AG04449 (cell line): ENCODE measurements at regions not wholly inside any gene's neighbourhood (a gene's known extent, or its start where the extent isn't known, plus 50 kb on each side); places are given as distances from the start of the nearest gene placed in this dataset.

ENCODE experiments used
- CTCF ChIA-PET: fragments of 350-600 bp; formaldehyde crosslinking; extraction: SDS; loops from one replicate; lab custom pipeline; 2021; ENCODE audit warnings: antibody characterized with exemption; lab: Yijun Ruan, JAX
- POLR2A ChIA-PET: fragments of 400-600, 350-600 bp; formaldehyde crosslinking; extraction: SDS; loops from one replicate; lab custom pipeline; 2020; ENCODE audit warnings: antibody characterized with exemption, inconsistent platforms; lab: Yijun Ruan, JAX
- DNase-seq: peaks from one replicate; pipeline ENCODE4 v3.0.0-alpha.2; 2010; ENCODE audit warnings: low read depth, low spot score
- H3K4me3 ChIP-seq: 2 replicates; pipeline ENCODE4 v1.5.1; 2011; ENCODE audit warnings: low read depth, mild to moderate bottlenecking, control low read depth, low read length
- CTCF ChIP-seq: IDR thresholded peaks from one replicate; pipeline ENCODE4 v1.5.1; 2011; ENCODE audit warnings: mild to moderate bottlenecking, moderate library complexity, low read length, control low read depth, inconsistent platforms; ENCODE audit not compliant: insufficient read depth; ENCODE audit errors: missing control alignments

DNA sequence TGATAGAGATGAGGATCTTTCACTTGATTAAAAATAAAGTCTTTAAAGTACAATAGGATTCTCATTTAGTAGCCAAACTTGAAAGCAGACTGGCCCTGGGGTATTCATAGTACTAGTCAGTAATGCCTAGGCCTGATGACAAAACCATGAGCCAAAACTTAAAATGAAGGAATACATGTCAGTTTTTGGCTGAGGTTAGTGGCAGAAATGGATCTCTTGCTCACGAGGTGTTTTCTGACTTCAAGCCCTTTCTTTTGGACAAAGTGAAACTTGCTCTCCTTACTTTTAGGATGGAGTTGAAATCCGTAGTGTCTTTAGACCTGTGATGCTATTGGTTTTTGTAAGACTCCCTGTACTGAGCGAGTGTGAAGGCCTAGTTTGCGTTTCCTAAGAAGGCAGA lies 157.7 kb downstream of the CCNG2 start:
- H3K4me3 ChIP-seq = no peak overlapping the region
- ChIA-PET POLR2A (no interaction called here), CTCF (no interaction called here)
- no peak for DNase-seq
- TF ChIP-seq CTCF = no peak

GRCh38 chr4:77327151-77327550 lies 170.1 kb downstream of the CCNG2 start:
- H3K4me3 ChIP-seq = no peak overlapping the region
- ChIA-PET POLR2A (no interaction called here), CTCF (no interaction called here)
- no peak for DNase-seq
- TF ChIP-seq CTCF = no peak

GRCh38 chr4:77332696-77333270 lies 175.8 kb downstream of the CCNG2 start:
- CTCF ChIA-PET = no interaction called here
- H3K4me3 ChIP-seq = no peak overlapping the region

GRCh38 chr4:77336411-77337142 lies 179.6 kb downstream of the CCNG2 start:
- no peak for DNase-seq
- POLR2A ChIA-PET = no interaction called here
- H3K4me3 ChIP-seq = no peak overlapping the region
- CTCF ChIA-PET = no interaction called here
- TF ChIP-seq CTCF = no peak

More at GRCh38 chr4:77332696-77333270, 175.8 kb downstream of the CCNG2 start:
- no peak for TF ChIP-seq CTCF
- DNase-seq = no peak
- POLR2A ChIA-PET = no interaction called here

DNA sequence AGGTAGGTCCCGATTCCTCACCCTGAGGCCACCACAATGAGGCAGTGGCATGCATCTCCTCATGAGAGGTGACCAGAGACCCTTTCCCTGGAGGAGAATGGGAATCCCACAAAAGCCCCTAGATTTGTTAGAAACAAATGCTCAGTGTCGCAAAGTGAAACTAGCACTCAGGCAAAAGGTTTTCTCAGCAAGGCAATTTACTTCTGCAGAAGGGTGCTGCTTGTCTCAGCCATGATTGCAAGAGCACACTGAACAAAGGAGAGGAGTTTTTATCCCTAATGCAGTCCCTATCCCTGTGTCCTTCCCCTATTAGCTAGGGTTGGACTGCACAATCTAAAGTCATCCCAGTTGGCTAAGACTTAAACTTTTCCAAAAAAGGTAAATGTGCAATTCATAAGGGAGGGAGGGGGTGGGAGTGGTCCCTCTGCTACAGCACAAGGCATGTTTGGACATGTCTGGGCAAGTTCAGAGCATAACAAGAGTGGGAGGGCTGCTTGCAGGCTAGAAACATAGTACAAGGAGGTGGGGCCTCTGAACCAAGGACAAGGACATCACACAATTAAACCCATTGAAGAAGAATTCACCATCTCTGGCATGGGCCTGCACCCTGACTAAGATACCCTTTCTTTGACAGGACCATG lies 185.3 kb downstream of the CCNG2 start:
- ChIA-PET POLR2A (no interaction called here), CTCF (interaction anchor here (0.7 kb wide), 1 partner anchor 16 kb away, joined by 3 read pairs; no protein-coding TSS in a partner anchor)
- TF ChIP-seq CTCF = no peak
- DNase-seq = no peak
- no peak overlapping the region for H3K4me3 ChIP-seq

DNA sequence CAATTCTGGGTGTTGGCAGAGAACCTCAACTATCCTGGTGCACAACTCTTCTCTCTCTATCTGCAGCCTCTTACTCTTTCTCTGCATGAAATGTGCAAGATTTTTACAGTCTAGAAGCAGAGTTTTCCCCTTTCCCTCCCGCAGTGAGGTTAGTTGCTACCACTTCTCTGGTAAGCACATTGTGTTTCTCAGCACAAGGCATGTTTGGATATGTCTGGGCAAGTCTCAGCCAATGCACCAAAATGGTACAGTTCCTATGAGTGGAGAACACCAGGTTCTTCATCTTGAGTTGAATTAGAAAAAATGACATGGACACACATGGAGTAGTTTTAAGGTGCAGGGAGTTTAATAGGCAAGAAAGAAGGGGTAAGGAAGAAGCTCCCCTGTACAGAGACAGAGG lies 187.0 kb downstream of the CCNG2 start:
- no peak for TF ChIP-seq CTCF
- H3K4me3 ChIP-seq = no peak overlapping the region
- CTCF ChIA-PET = interaction anchor here (1.1 to 2.0 kb wide), 2 partner anchors 14 to 15 kb away, joined by 4 to 7 read pairs; no protein-coding TSS in a partner anchor
- no peak for DNase-seq
- POLR2A ChIA-PET = no interaction called here
